HEK293T (cell line): ENCODE measurements at regions not wholly inside any gene's neighbourhood (a gene's known extent, or its start where the extent isn't known, plus 50 kb on each side); places are given as distances from the start of the nearest gene placed in this dataset.

ENCODE experiments used
- CTCF ChIA-PET: fragments of 350-600 bp; formaldehyde crosslinking; extraction: SDS; loops from one replicate; lab custom pipeline; 2021; ENCODE audit warnings: antibody characterized with exemption, inconsistent platforms; lab: Yijun Ruan, JAX
- POLR2A ChIA-PET: fragments of 350-600 bp; formaldehyde crosslinking; extraction: SDS; loops from one replicate; lab custom pipeline; 2020; ENCODE audit warnings: antibody characterized with exemption, inconsistent platforms; lab: Yijun Ruan, JAX
- DNase-seq: peaks from one replicate; pipeline ENCODE4 v3.0.0; 2012; ENCODE audit warnings: mixed read lengths; ENCODE audit errors: extremely low spot score
- ARNT ChIP-seq: fragments of 450-650 bp; IDR thresholded peaks from 2 replicates; pipeline ENCODE4 v1.6.1; 2017; ENCODE audit warnings: mild to moderate bottlenecking
- BHLHE40 ChIP-seq: fragments of 450-650 bp; IDR thresholded peaks from 2 replicates; pipeline ENCODE4 v1.6.1; 2016; ENCODE audit warnings: mild to moderate bottlenecking, moderate library complexity, borderline replicate concordance
- CTBP1 ChIP-seq: fragments of 450-650 bp; IDR thresholded peaks from 2 replicates; pipeline ENCODE4 v1.6.1; 2016; ENCODE audit warnings: borderline replicate concordance
- ELF4 ChIP-seq: fragments of 450-650 bp; IDR thresholded peaks from 2 replicates; pipeline ENCODE4 v1.6.1; 2017; ENCODE audit warnings: antibody characterized with exemption
- FOXA1 ChIP-seq: fragments of 450-650 bp; IDR thresholded peaks from 2 replicates; pipeline ENCODE4 v1.6.1; 2016; ENCODE audit warnings: mild to moderate bottlenecking
- FOXK2 ChIP-seq: fragments of 450-650 bp; IDR thresholded peaks from 2 replicates; pipeline ENCODE4 v1.6.1; 2016; ENCODE audit warnings: mild to moderate bottlenecking
- FOXM1 ChIP-seq: fragments of 450-650 bp; IDR thresholded peaks from 2 replicates; pipeline ENCODE4 v1.6.1; 2017; ENCODE audit warnings: mild to moderate bottlenecking, borderline replicate concordance
- HDGF ChIP-seq: fragments of 450-650 bp; IDR thresholded peaks from 2 replicates; pipeline ENCODE4 v1.6.1; 2017; ENCODE audit warnings: antibody characterized with exemption, borderline replicate concordance
- L3MBTL2 ChIP-seq: fragments of 450-650 bp; conservative IDR thresholded peaks from 2 replicates; pipeline ENCODE4 v1.6.1; 2016; ENCODE audit warnings: mild to moderate bottlenecking
- LEF1 ChIP-seq: fragments of 450-650 bp; IDR thresholded peaks from 2 replicates; pipeline ENCODE4 v1.6.1; 2017; ENCODE audit warnings: mild to moderate bottlenecking, borderline replicate concordance
- NFRKB ChIP-seq: fragments of 450-650 bp; IDR thresholded peaks from 2 replicates; pipeline ENCODE4 v1.6.1; 2016; ENCODE audit warnings: mild to moderate bottlenecking, moderate library complexity
- SP1 ChIP-seq: fragments of 450-650 bp; IDR thresholded peaks from 2 replicates; pipeline ENCODE4 v1.6.1; 2017
- SUZ12 ChIP-seq: fragments of 450-650 bp; IDR thresholded peaks from 2 replicates; pipeline ENCODE4 v1.6.1; 2016; ENCODE audit warnings: mild to moderate bottlenecking
- TARDBP ChIP-seq: fragments of 450-650 bp; IDR thresholded peaks from 2 replicates; pipeline ENCODE4 v1.6.1; 2016
- ZNF384 ChIP-seq: fragments of 450-650 bp; IDR thresholded peaks from 2 replicates; pipeline ENCODE4 v1.6.1; 2016
- TF ChIP-seq, protein P1 (sequence below): fragments of 450-650 bp; IDR thresholded peaks from 2 replicates; pipeline ENCODE4 v1.6.1; 2016

DNA sequence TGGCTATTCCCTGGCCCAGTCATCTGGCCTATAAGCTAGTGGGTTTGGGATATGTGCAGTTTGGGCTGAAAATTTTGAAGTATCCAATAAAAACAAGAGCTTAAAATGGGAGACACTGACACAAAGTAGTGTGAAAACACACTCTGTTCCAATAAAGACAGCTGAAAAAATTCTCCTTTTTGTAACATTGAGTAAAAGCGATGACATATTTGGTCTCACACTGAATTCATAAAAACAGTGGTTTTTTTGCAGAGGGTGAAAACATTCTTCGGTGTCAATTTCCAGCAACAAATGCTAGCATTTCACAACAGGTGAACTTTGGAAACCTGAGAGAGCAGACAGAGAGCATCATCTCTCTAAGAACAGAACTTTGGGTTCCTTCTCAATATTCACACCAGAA is 142.2 kb downstream of the OSR1 start:
- no peak for DNase-seq
- TF ChIP-seq ARNT (no peak), LEF1 (no peak), L3MBTL2 (no peak), BHLHE40 (no peak), ELF4 (no peak), FOXA1 (no peak), CTBP1 (no peak), TARDBP (no peak)
- POLR2A ChIA-PET: no interaction called here
- CTCF ChIA-PET: no interaction called here

GRCh38 chr2:19214682-19215391 is 143.6 kb downstream of the OSR1 start:
- no peak for TF ChIP-seq FOXM1
- TF ChIP-seq, protein P1, sequence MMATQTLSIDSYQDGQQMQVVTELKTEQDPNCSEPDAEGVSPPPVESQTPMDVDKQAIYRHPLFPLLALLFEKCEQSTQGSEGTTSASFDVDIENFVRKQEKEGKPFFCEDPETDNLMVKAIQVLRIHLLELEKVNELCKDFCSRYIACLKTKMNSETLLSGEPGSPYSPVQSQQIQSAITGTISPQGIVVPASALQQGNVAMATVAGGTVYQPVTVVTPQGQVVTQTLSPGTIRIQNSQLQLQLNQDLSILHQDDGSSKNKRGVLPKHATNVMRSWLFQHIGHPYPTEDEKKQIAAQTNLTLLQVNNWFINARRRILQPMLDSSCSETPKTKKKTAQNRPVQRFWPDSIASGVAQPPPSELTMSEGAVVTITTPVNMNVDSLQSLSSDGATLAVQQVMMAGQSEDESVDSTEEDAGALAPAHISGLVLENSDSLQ: no peak
- no peak for TF ChIP-seq L3MBTL2
- TF ChIP-seq BHLHE40: no peak
- no peak for TF ChIP-seq HDGF
- TF ChIP-seq TARDBP: no peak
- TF ChIP-seq LEF1: no peak
- no peak for TF ChIP-seq SUZ12
- no peak for TF ChIP-seq FOXA1
- no peak for TF ChIP-seq NFRKB
- TF ChIP-seq ELF4: no peak
- no peak for TF ChIP-seq SP1
- TF ChIP-seq CTBP1: no peak
- no peak for TF ChIP-seq FOXK2
- TF ChIP-seq ARNT: no peak
- TF ChIP-seq ZNF384: no peak
- CTCF ChIA-PET: no interaction called here
- POLR2A ChIA-PET: no interaction called here
- no peak for DNase-seq

- no peak for TF ChIP-seq ARNT
- no peak for TF ChIP-seq SP1
- no peak for TF ChIP-seq LEF1
- TF ChIP-seq FOXM1: no peak
- no peak for TF ChIP-seq FOXA1
- TF ChIP-seq SUZ12: no peak
- TF ChIP-seq HDGF: no peak
- ChIA-PET POLR2A (no interaction called here), CTCF (no interaction called here)
- DNase-seq: no peak
These were observed 148.7 kb downstream of the OSR1 start for GRCh38 chr2:19209575-19210341.

- TF ChIP-seq ELF4 (no peak), SUZ12 (no peak), FOXM1 (no peak), FOXA1 (no peak), HDGF (no peak), FOXK2 (no peak), SP1 (no peak), L3MBTL2 (no peak), ZNF384 (no peak), BHLHE40 (no peak)
- TF ChIP-seq, protein P1: no peak
- no peak for DNase-seq
- POLR2A ChIA-PET: no interaction called here
- CTCF ChIA-PET: no interaction called here
These were observed 149.8 kb downstream of the OSR1 start for GRCh38 chr2:19208479-19209199.

DNA sequence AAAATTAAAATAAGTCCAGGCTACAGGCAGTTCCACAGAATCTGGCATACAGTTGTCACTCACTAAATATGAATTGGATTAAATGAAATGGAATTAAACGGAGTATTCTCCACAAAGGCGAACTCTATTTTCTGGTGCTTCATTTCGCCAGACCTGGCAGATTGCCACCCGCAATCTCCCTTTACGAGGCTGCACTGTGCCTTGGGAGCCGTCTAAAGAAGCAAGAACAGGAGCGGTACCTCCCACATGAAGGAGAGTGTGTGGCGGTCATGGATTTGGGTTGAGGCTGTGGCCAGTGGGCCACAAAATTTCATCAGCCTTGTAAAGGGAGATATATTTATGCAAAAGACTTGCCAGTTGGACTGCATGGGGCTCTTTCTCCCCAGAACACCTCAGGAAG is 151.0 kb downstream of the OSR1 start:
- POLR2A ChIA-PET: no interaction called here
- CTCF ChIA-PET: no interaction called here
- no peak for DNase-seq

GRCh38 chr2:19205983-19206533 is 152.4 kb downstream of the OSR1 start:
- TF ChIP-seq FOXK2: no peak
- TF ChIP-seq LEF1: no peak
- TF ChIP-seq FOXA1: no peak
- TF ChIP-seq ELF4: no peak
- TF ChIP-seq BHLHE40: no peak
- no peak for TF ChIP-seq SUZ12
- TF ChIP-seq FOXM1: no peak
- no peak for TF ChIP-seq L3MBTL2
- TF ChIP-seq HDGF: no peak
- TF ChIP-seq, protein P1: no peak
- TF ChIP-seq ARNT: no peak
- no peak for TF ChIP-seq TARDBP
- TF ChIP-seq ZNF384: no peak
- no peak for TF ChIP-seq NFRKB
- no peak for TF ChIP-seq CTBP1
- TF ChIP-seq SP1: no peak
- DNase-seq: no peak
- CTCF ChIA-PET: no interaction called here
- POLR2A ChIA-PET: no interaction called here

More for the DNA sequence above, 151.0 kb downstream of the OSR1 start:
- TF ChIP-seq FOXA1: no peak
